H1 (cell line): ENCODE measurements at regions not wholly inside any gene's neighbourhood (a gene's known extent, or its start where the extent isn't known, plus 50 kb on each side); places are given as distances from the start of the nearest gene placed in this dataset.

Experiments used
- CTCF ChIA-PET: fragments of 300-600 bp; sonication (Branson Sonifier 250); formaldehyde crosslinking; loops from one replicate; lab custom pipeline; 2021; ENCODE audit not compliant: partially characterized antibody; lab: Charles Lee
- POLR2A ChIA-PET: fragments of 300-600 bp; sonication (Branson Sonifier 250); formaldehyde crosslinking; loops from one replicate; lab custom pipeline; 2021; ENCODE audit warnings: inconsistent platforms; ENCODE audit not compliant: partially characterized antibody; lab: Charles Lee
- DNase-seq, 2 experiments: peaks; one replicate each; pipeline versions ENCODE4 v3.0.0 to v3.0.0-alpha.2; 2010 to 2022; ENCODE audit warnings: low spot score in 2 of 2, low read depth in 1 of 2, mixed read lengths in 1 of 2
- FAIRE-seq: peaks from 2 replicates; lab custom pipeline; 2011; peaks lifted over from hg19 to GRCh38; lab: Jason Lieb, UNC
- H2AFZ ChIP-seq: 2 replicates; pipeline ENCODE4 v1.8.1; 2012; ENCODE audit warnings: low read length, inconsistent platforms
- H2AK5ac ChIP-seq: 2 replicates; pipeline ENCODE4 v1.6.1; 2013; ENCODE audit warnings: low read depth, low read length
- H2BK120ac ChIP-seq: replicated peaks from 2 replicates; pipeline ENCODE3; 2013; ENCODE audit warnings: low read depth, low read length, inconsistent platforms
- H2BK12ac ChIP-seq: 2 replicates; pipeline ENCODE4 v1.6.1; 2013; ENCODE audit warnings: low read depth, low read length
- H2BK15ac ChIP-seq: 2 replicates; pipeline ENCODE4 v1.6.1; 2013; ENCODE audit warnings: low read length
- H2BK20ac ChIP-seq: 2 replicates; pipeline ENCODE4 v1.6.1; 2013; ENCODE audit warnings: low read length
- H2BK5ac ChIP-seq: 2 replicates; pipeline ENCODE4 v1.6.1; 2013; ENCODE audit warnings: low read depth, low read length
- H3K14ac ChIP-seq: 2 replicates; pipeline ENCODE4 v1.6.1; 2013; ENCODE audit warnings: inconsistent platforms; ENCODE audit not compliant: insufficient read length
- H3K18ac ChIP-seq: 2 replicates; pipeline ENCODE4 v1.6.1; 2013; ENCODE audit warnings: low read length; ENCODE audit errors: extremely low read depth
- H3K23ac ChIP-seq: 2 replicates; pipeline ENCODE4 v1.6.1; 2013; ENCODE audit warnings: inconsistent platforms; ENCODE audit not compliant: insufficient read length
- H3K23me2 ChIP-seq: 2 replicates; pipeline ENCODE4 v1.6.1; 2013; ENCODE audit warnings: low read depth, low read length
- H3K27ac ChIP-seq: 2 replicates; pipeline ENCODE4 v1.6.1; 2011; ENCODE audit warnings: low read depth, low read length, inconsistent platforms
- H3K27me3 ChIP-seq, 4 experiments: replicated peaks in 1 of 4; 1 replicate in 1 of 4; 2 replicates in 3 of 4; pipeline versions ENCODE4 v1.6.1 to v1.8.1; 2011 to 2013; ENCODE audit warnings: low read length in 3 of 4, mild to moderate bottlenecking in 3 of 4, inconsistent platforms in 2 of 4, mixed read lengths in 2 of 4, moderate library complexity in 1 of 4; ENCODE audit not compliant: control insufficient read depth in 3 of 4, insufficient read depth in 3 of 4; ENCODE audit errors: extremely low read depth in 1 of 4
- H3K36me3 ChIP-seq, 4 experiments: 2 replicates each; pipeline versions ENCODE4 v1.6.1 to v1.8.1; 2011 to 2013; ENCODE audit warnings: mild to moderate bottlenecking in 4 of 4, low read length in 3 of 4, moderate library complexity in 2 of 4, control low read depth in 1 of 4, inconsistent platforms in 1 of 4; ENCODE audit not compliant: insufficient read depth in 4 of 4, control insufficient read depth in 2 of 4
- H3K4ac ChIP-seq: replicated peaks from 2 replicates; pipeline ENCODE3; 2013; ENCODE audit warnings: low read length, low read depth, mixed read lengths, inconsistent platforms; ENCODE audit not compliant: insufficient read length
- H3K4me1 ChIP-seq, 4 experiments: replicated peaks in 1 of 4; 1 replicate in 1 of 4; 2 replicates in 3 of 4; pipeline versions ENCODE4 v1.6.1 to v1.8.1; 2011 to 2013; ENCODE audit warnings: low read length in 3 of 4, inconsistent platforms in 2 of 4, mixed read lengths in 1 of 4; ENCODE audit not compliant: insufficient read depth in 4 of 4, control insufficient read depth in 3 of 4
- H3K4me2 ChIP-seq, 2 experiments: 2 replicates each; pipeline versions ENCODE4 v1.6.1 to v1.8.1; 2011 to 2013; ENCODE audit warnings: low read depth in 2 of 2, low read length in 2 of 2, control low read depth in 1 of 2, inconsistent platforms in 1 of 2, mild to moderate bottlenecking in 1 of 2; ENCODE audit not compliant: insufficient read depth in 1 of 2
- H3K4me3 ChIP-seq, 4 experiments: fragments of 200-600, 300-600 bp in 1 of 4; sonication (generic), shearing (Covaris generic), sonication (Bioruptor Twin) in 1 of 4; 2 replicates each; pipeline versions ENCODE4 v1.5.1 to v1.8.1; 2011 to 2016; ENCODE audit warnings: low read length in 4 of 4, low read depth in 3 of 4, control low read depth in 2 of 4, inconsistent platforms in 2 of 4, mild to moderate bottlenecking in 2 of 4, mixed read lengths in 1 of 4, moderate library complexity in 1 of 4; ENCODE audit not compliant: insufficient read depth in 2 of 4; ENCODE audit errors: extremely low read depth in 1 of 4
- H3K56ac ChIP-seq: replicated peaks from 2 replicates; pipeline ENCODE3; 2013; ENCODE audit warnings: low read depth, mild to moderate bottlenecking, mixed read lengths, low read length, inconsistent platforms; ENCODE audit not compliant: insufficient read length
- H3K79me1 ChIP-seq: 2 replicates; pipeline ENCODE4 v1.6.1; 2013; ENCODE audit warnings: low read depth, low read length, control low read depth
- H3K79me2 ChIP-seq, 2 experiments: 2 replicates each; pipeline versions ENCODE4 v1.6.1 to v1.8.1; 2012 to 2013; ENCODE audit warnings: low read length in 2 of 2, mild to moderate bottlenecking in 2 of 2, inconsistent platforms in 1 of 2; ENCODE audit not compliant: insufficient read depth in 2 of 2, control insufficient read depth in 1 of 2
- H3K9ac ChIP-seq, 4 experiments: replicated peaks in 1 of 4; 1 replicate in 1 of 4; 2 replicates in 3 of 4; pipeline versions ENCODE4 v1.6.1 to v1.8.1; 2011 to 2013; ENCODE audit warnings: low read depth in 3 of 4, low read length in 3 of 4, control low read depth in 2 of 4, mild to moderate bottlenecking in 2 of 4, moderate library complexity in 2 of 4, inconsistent platforms in 1 of 4; ENCODE audit errors: extremely low read depth in 1 of 4
- H3K9me3 ChIP-seq, 2 experiments: 2 replicates each; pipeline versions ENCODE4 v1.6.1 to v1.8.1; 2012 to 2013; ENCODE audit warnings: mild to moderate bottlenecking in 2 of 2, moderate library complexity in 2 of 2, control low read depth in 1 of 2, inconsistent platforms in 1 of 2, low read depth in 1 of 2, low read length in 1 of 2, mixed read lengths in 1 of 2; ENCODE audit not compliant: insufficient read depth in 2 of 2
- H4K20me1 ChIP-seq, 2 experiments: replicated peaks in 1 of 2; 2 replicates each; pipeline versions ENCODE3 to v1.8.1; 2011 to 2013; ENCODE audit warnings: inconsistent platforms in 2 of 2, low read length in 2 of 2, mild to moderate bottlenecking in 1 of 2; ENCODE audit not compliant: insufficient read depth in 2 of 2, control insufficient read depth in 1 of 2
- H4K5ac ChIP-seq: 2 replicates; pipeline ENCODE4 v1.6.1; 2013; ENCODE audit warnings: low read length, low read depth, mixed read lengths, inconsistent platforms; ENCODE audit not compliant: insufficient read length
- H4K8ac ChIP-seq: 2 replicates; pipeline ENCODE4 v1.8.0; 2013; ENCODE audit warnings: mild to moderate bottlenecking, moderate library complexity, low read length, inconsistent platforms; ENCODE audit not compliant: insufficient read depth; ENCODE audit errors: extremely low read depth
- H4K91ac ChIP-seq: replicated peaks from 2 replicates; pipeline ENCODE3; 2013; ENCODE audit warnings: low read length, mixed read lengths, inconsistent platforms; ENCODE audit not compliant: insufficient read length
- ASH2L ChIP-seq: fragments of 200-600, 300-600 bp; sonication (generic); IDR thresholded peaks from one replicate; pipeline ENCODE4 v1.7.1; 2017; ENCODE audit warnings: low read length
- BACH1 ChIP-seq: IDR thresholded peaks from 2 replicates; pipeline ENCODE4 v1.6.1; 2012; ENCODE audit warnings: low read length, improper control_type of control experiment
- BCL11A ChIP-seq, 2 experiments: IDR thresholded peaks; one replicate each; pipeline ENCODE4 v1.6.1; 2011; ENCODE audit warnings: low read depth in 2 of 2, low read length in 2 of 2, mild to moderate bottlenecking in 2 of 2
- CBX8 ChIP-seq: fragments of 300-800, 300-1000 bp; sonication (generic); IDR thresholded peaks from 2 replicates; pipeline ENCODE4 v1.7.1; 2016; ENCODE audit warnings: low read depth, low read length, borderline replicate concordance
- CEBPB ChIP-seq: IDR thresholded peaks from 2 replicates; pipeline ENCODE4 v1.6.1; 2012; ENCODE audit warnings: low read depth, low read length
- CTCF ChIP-seq, 3 experiments: IDR thresholded peaks; 1 replicate in 2 of 3; 2 replicates in 1 of 3; pipeline versions ENCODE4 v1.5.1 to v1.6.1; 2011; ENCODE audit warnings: low read length in 3 of 3, mild to moderate bottlenecking in 3 of 3, inconsistent platforms in 2 of 3, low read depth in 1 of 3, moderate library complexity in 1 of 3; ENCODE audit not compliant: insufficient read depth in 1 of 3; ENCODE audit errors: control extremely low read depth in 1 of 3
- JUND ChIP-seq: IDR thresholded peaks from 2 replicates; pipeline ENCODE4 v1.6.1; 2011; ENCODE audit warnings: mild to moderate bottlenecking, improper control_type of control experiment, low read length
- NRF1 ChIP-seq: IDR thresholded peaks from 2 replicates; pipeline ENCODE4 v1.6.1; 2011; ENCODE audit warnings: mild to moderate bottlenecking, low read depth, low read length, improper control_type of control experiment
- POLR2A ChIP-seq, 2 experiments: IDR thresholded peaks; 1 replicate in 1 of 2; 2 replicates in 1 of 2; pipeline ENCODE4 v1.6.1; 2011; ENCODE audit warnings: low read depth in 2 of 2, low read length in 2 of 2, mild to moderate bottlenecking in 2 of 2; ENCODE audit errors: control extremely low read depth in 1 of 2
- RNF2 ChIP-seq: fragments of 200-900, 300-1000 bp; sonication (generic); IDR thresholded peaks from 2 replicates; pipeline ENCODE4 v1.7.1; 2016; ENCODE audit warnings: borderline replicate concordance, low read depth, mild to moderate bottlenecking, antibody characterized with exemption, low read length; ENCODE audit not compliant: poor library complexity, severe bottlenecking; ENCODE audit errors: missing control alignments
- SRF ChIP-seq: IDR thresholded peaks from 2 replicates; pipeline ENCODE4 v1.6.1; 2011; ENCODE audit warnings: mild to moderate bottlenecking, low read depth, low read length, moderate library complexity
- TF ChIP-seq, protein P1 (sequence below): IDR thresholded peaks from 2 replicates; pipeline ENCODE4 v1.6.1; 2012; ENCODE audit warnings: inconsistent platforms

DNA sequence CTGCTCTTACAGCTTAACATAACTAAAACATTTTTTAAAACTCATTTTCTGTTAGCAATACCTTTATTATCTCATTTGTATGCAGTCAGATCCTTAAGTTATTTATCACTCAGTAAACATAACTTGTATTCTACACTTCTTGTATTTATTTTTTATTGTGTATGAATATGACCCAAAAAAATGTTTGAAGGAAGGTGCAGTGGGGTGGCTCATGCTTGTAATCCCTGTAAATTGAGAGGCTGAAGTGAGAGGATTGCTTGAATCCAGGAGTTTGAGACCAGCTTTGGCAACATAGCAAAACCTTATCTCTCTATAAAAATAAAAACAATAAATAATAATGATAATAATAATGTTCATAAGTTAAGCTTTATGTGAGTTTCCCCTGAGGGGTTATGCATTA is 1004.8 kb downstream of the SLITRK5 start:
- ChIA-PET CTCF (no interaction called here), POLR2A (no interaction called here)
- no peaks in the 10 kb centered on the region for H3K79me1 ChIP-seq
- no peak overlapping the region for H2BK15ac ChIP-seq
- no peak overlapping the region for H2AFZ ChIP-seq
- H3K23me2 ChIP-seq, result no peaks in the 10 kb centered on the region
- no peaks in the 10 kb centered on the region for H3K4me1 ChIP-seq
- FAIRE-seq (no peak), DNase-seq (no peak)
- no peak overlapping the region for H4K8ac ChIP-seq
- H3K4me3 ChIP-seq, result no peak overlapping the region
- H2BK12ac ChIP-seq, result no peak overlapping the region
- no peak overlapping the region for H2BK20ac ChIP-seq
- no peaks in the 10 kb centered on the region for H3K9me3 ChIP-seq
- no peaks in the 10 kb centered on the region for H3K27me3 ChIP-seq
- no peak overlapping the region for H3K4ac ChIP-seq
- no peak overlapping the region for H2BK120ac ChIP-seq
- no peak overlapping the region for H3K9ac ChIP-seq
- no peak overlapping the region for H3K4me2 ChIP-seq
- H4K5ac ChIP-seq, result no peak overlapping the region
- H3K36me3 ChIP-seq, result no peaks in the 10 kb centered on the region
- H3K23ac ChIP-seq, result no peak overlapping the region
- no peaks in the 10 kb centered on the region for H4K20me1 ChIP-seq
- no peak overlapping the region for H2AK5ac ChIP-seq
- H4K91ac ChIP-seq, result no peak overlapping the region
- H3K18ac ChIP-seq, result no peak overlapping the region
- no peak overlapping the region for H3K27ac ChIP-seq
- H3K14ac ChIP-seq, result no peak overlapping the region
- no peaks in the 10 kb centered on the region for H3K79me2 ChIP-seq
- no peak overlapping the region for H2BK5ac ChIP-seq
- H3K56ac ChIP-seq, result no peak overlapping the region
- no peak for TF ChIP-seq CBX8
- no peak for TF ChIP-seq CEBPB
- no peak for TF ChIP-seq BCL11A (IDR thresholded peaks at IDR 0.05; ENCODE audit: low read depth in 2 of 2, low read length in 2 of 2)
- no peak for TF ChIP-seq RNF2
- TF ChIP-seq SRF, result no peak
- TF ChIP-seq ASH2L, result no peak
- no peak for TF ChIP-seq NRF1
- no peak for TF ChIP-seq BACH1
- no peak for TF ChIP-seq POLR2A (IDR thresholded peaks at IDR 0.05; ENCODE audit: control extremely low read depth in 1 of 2, low read depth in 2 of 2, low read length in 2 of 2)
- TF ChIP-seq, protein P1, sequence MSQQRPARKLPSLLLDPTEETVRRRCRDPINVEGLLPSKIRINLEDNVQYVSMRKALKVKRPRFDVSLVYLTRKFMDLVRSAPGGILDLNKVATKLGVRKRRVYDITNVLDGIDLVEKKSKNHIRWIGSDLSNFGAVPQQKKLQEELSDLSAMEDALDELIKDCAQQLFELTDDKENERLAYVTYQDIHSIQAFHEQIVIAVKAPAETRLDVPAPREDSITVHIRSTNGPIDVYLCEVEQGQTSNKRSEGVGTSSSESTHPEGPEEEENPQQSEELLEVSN, result no peak
- no peak for TF ChIP-seq CTCF (IDR thresholded peaks at IDR 0.05; ENCODE audit: control extremely low read depth in 1 of 3, insufficient read depth in 1 of 3, low read depth in 1 of 3, low read length in 3 of 3)
- no peak for TF ChIP-seq JUND
